HCT116 (cell line): ENCODE measurements at regions not wholly inside any gene's neighbourhood (a gene's known extent, or its start where the extent isn't known, plus 50 kb on each side); places are given as distances from the start of the nearest gene placed in this dataset.

Experiments
- ATAC-seq: fragments of 200-7000 bp; cut with Tn5 transposase; 2 replicates; pipeline ENCODE4 v1.9.1; 2020; ENCODE audit warnings: mild to moderate bottlenecking, moderate library complexity
- BruUV-seq: library from RNA; stranded (reverse); fragments of 400-500 nt; replicated peaks from 2 replicates; lab custom pipeline; 2021; lab: Mats Ljungman, UMichigan
- CTCF ChIA-PET: fragments of 300-600 bp; sonication (Branson Sonifier 250); formaldehyde crosslinking; loops from one replicate; lab custom pipeline; 2021; ENCODE audit warnings: antibody characterized with exemption; lab: Charles Lee
- POLR2A ChIA-PET: fragments of 300-600, 350-600 bp; sonication (Branson Sonifier 250); formaldehyde crosslinking; loops from one replicate; lab custom pipeline; 2021; ENCODE audit warnings: antibody characterized with exemption; lab: Charles Lee
- RAD21 ChIA-PET, 2 experiments: fragments of 300-600 bp; sonication (Branson Sonifier 250); formaldehyde crosslinking; loops; one replicate each; lab custom pipeline; 2023; ENCODE audit warnings: low total read pairs in 2 of 2; ENCODE audit not compliant: uncharacterized antibody in 2 of 2, unreplicated experiment in 2 of 2, low non-redundant PET in 1 of 2; lab: Charles Lee
- DNase-seq: peaks from one replicate; pipeline ENCODE4 v3.0.0-alpha.2; 2010; ENCODE audit warnings: low read depth, low spot score
- H2AFZ ChIP-seq: fragments of 200-600 bp; shearing (Covaris generic), sonication (generic); 2 replicates; pipeline ENCODE4 v1.6.1; 2017; ENCODE audit warnings: low read depth, mixed run types, mixed read lengths, antibody characterized with exemption, low read length; ENCODE audit not compliant: poor library complexity, severe bottlenecking
- H3K27ac ChIP-seq: 2 replicates; pipeline ENCODE4 v1.5.1; 2012; ENCODE audit warnings: low read depth, low read length
- H3K27me3 ChIP-seq: fragments of 200-600 bp; sonication (generic); 2 replicates; pipeline ENCODE4 v1.6.1; 2016; ENCODE audit warnings: mixed run types, low read length, mixed read lengths; ENCODE audit not compliant: insufficient read depth
- H3K36me3 ChIP-seq, 2 experiments: fragments of 200-500 bp in 1 of 2; fragments of 200-600 bp in 1 of 2; sonication (Bioruptor generic) in 1 of 2; sonication (generic) in 1 of 2; 2 replicates each; pipeline versions ENCODE4 v1.5.1 to v1.6.1; 2014 to 2016; ENCODE audit warnings: low read length in 2 of 2, inconsistent platforms in 1 of 2, mixed read lengths in 1 of 2, mixed run types in 1 of 2; ENCODE audit not compliant: insufficient read depth in 2 of 2, control insufficient read depth in 1 of 2
- H3K4me1 ChIP-seq, 2 experiments: fragments of 200-600 bp in 1 of 2; sonication (generic) in 1 of 2; 2 replicates each; pipeline versions ENCODE4 v1.5.1 to v1.6.1; 2012 to 2017; ENCODE audit warnings: low read length in 2 of 2, inconsistent platforms in 1 of 2, mild to moderate bottlenecking in 1 of 2, mixed read lengths in 1 of 2, mixed run types in 1 of 2, moderate library complexity in 1 of 2; ENCODE audit not compliant: insufficient read depth in 2 of 2, control insufficient read depth in 1 of 2
- H3K4me2 ChIP-seq: fragments of 200-600 bp; sonication (generic); 2 replicates; pipeline ENCODE4 v1.6.1; 2017; ENCODE audit warnings: mixed run types, low read length, mixed read lengths
- H3K4me3 ChIP-seq, 2 experiments: fragments of 200-600 bp in 1 of 2; sonication (generic) in 1 of 2; replicated peaks in 1 of 2; 2 replicates each; pipeline ENCODE4 v1.5.1; 2011 to 2016; ENCODE audit warnings: low read length in 2 of 2, control low read depth in 1 of 2, low read depth in 1 of 2, mild to moderate bottlenecking in 1 of 2, mixed read lengths in 1 of 2, mixed run types in 1 of 2
- H3K79me2 ChIP-seq: fragments of 200-600 bp; sonication (generic); 2 replicates; pipeline ENCODE4 v1.6.1; 2017; ENCODE audit warnings: mild to moderate bottlenecking, mixed run types, low read length, moderate library complexity, mixed read lengths; ENCODE audit not compliant: insufficient read depth
- H3K9ac ChIP-seq: fragments of 200-600 bp; sonication (generic); 2 replicates; pipeline ENCODE4 v1.6.1; 2016; ENCODE audit warnings: low read length, mixed read lengths
- H3K9me2 ChIP-seq: fragments of 200-600 bp; sonication (generic), shearing (Covaris generic); 2 replicates; pipeline ENCODE4 v1.6.1; 2017; ENCODE audit warnings: mixed run types, mild to moderate bottlenecking, moderate library complexity; ENCODE audit not compliant: insufficient read depth
- H3K9me3 ChIP-seq, 2 experiments: fragments of 200-500 bp in 1 of 2; fragments of 200-600 bp in 1 of 2; sonication (Bioruptor generic) in 1 of 2; sonication (generic) in 1 of 2; 2 replicates each; pipeline ENCODE4 v1.6.1; 2014 to 2017; ENCODE audit warnings: low read length in 2 of 2, mixed read lengths in 2 of 2, inconsistent platforms in 1 of 2, low read depth in 1 of 2, mild to moderate bottlenecking in 1 of 2, mixed run types in 1 of 2, moderate library complexity in 1 of 2; ENCODE audit not compliant: control insufficient read depth in 1 of 2, insufficient read depth in 1 of 2
- H4K20me1 ChIP-seq: fragments of 200-600 bp; sonication (generic), shearing (Covaris generic); 2 replicates; pipeline ENCODE4 v1.6.1; 2017; ENCODE audit warnings: mixed run types, mild to moderate bottlenecking, moderate library complexity; ENCODE audit not compliant: insufficient read depth
- ATF3 ChIP-seq: IDR thresholded peaks from 2 replicates; pipeline ENCODE4 v1.6.1; 2012
- CBX3 ChIP-seq: IDR thresholded peaks from 2 replicates; pipeline ENCODE4 v1.6.1; 2012; ENCODE audit warnings: low read depth
- CEBPB ChIP-seq: IDR thresholded peaks from 2 replicates; pipeline ENCODE4 v1.6.1; 2012; ENCODE audit warnings: low read depth
- ELF1 ChIP-seq: IDR thresholded peaks from 2 replicates; pipeline ENCODE4 v1.6.1; 2012; ENCODE audit warnings: low read depth, borderline replicate concordance
- EZH2 ChIP-seq: fragments of 200-600 bp; sonication (generic); IDR thresholded peaks from 2 replicates; pipeline ENCODE4 v1.6.1; 2017; ENCODE audit warnings: antibody characterized with exemption, mixed run types
- EZH2phosphoT487 ChIP-seq: fragments of 200-600 bp; IDR thresholded peaks from 2 replicates; pipeline ENCODE4 v1.6.1; 2018; ENCODE audit warnings: antibody characterized with exemption, borderline replicate concordance
- FOSL1 ChIP-seq: IDR thresholded peaks from 2 replicates; pipeline ENCODE4 v1.6.1; 2012; ENCODE audit warnings: low read depth
- JUND ChIP-seq: IDR thresholded peaks from 2 replicates; pipeline ENCODE4 v1.6.1; 2012
- MAX ChIP-seq: IDR thresholded peaks from 2 replicates; pipeline ENCODE4 v1.6.1; 2012
- POLR2A ChIP-seq: IDR thresholded peaks from 2 replicates; pipeline ENCODE4 v1.7.0; 2011; ENCODE audit warnings: borderline replicate concordance; ENCODE audit not compliant: insufficient read depth, insufficient read length; ENCODE audit errors: extremely low read depth
- POLR2AphosphoS5 ChIP-seq: IDR thresholded peaks from 2 replicates; pipeline ENCODE4 v1.6.1; 2011; ENCODE audit warnings: mild to moderate bottlenecking, low read depth, low read length, moderate library complexity
- SIN3A ChIP-seq: IDR thresholded peaks from 2 replicates; pipeline ENCODE4 v1.6.1; 2012; ENCODE audit warnings: low read depth
- SP1 ChIP-seq: IDR thresholded peaks from 2 replicates; pipeline ENCODE4 v1.6.1; 2012; ENCODE audit warnings: low read depth
- SRF ChIP-seq: IDR thresholded peaks from 2 replicates; pipeline ENCODE4 v1.6.1; 2012; ENCODE audit warnings: low read depth
- TCF7L2 ChIP-seq: IDR thresholded peaks from 2 replicates; pipeline ENCODE4 v1.7.0; 2011; ENCODE audit warnings: borderline replicate concordance, inconsistent platforms; ENCODE audit not compliant: insufficient read depth, insufficient read length; ENCODE audit errors: extremely low read depth
- YY1 ChIP-seq: IDR thresholded peaks from 2 replicates; pipeline ENCODE4 v1.6.1; 2011; ENCODE audit warnings: low read length, low read depth, moderate library complexity, mild to moderate bottlenecking; ENCODE audit not compliant: insufficient replicate concordance; ENCODE audit errors: extremely low read depth
- ZBTB33 ChIP-seq: IDR thresholded peaks from 2 replicates; pipeline ENCODE4 v1.6.1; 2011; ENCODE audit warnings: mild to moderate bottlenecking, low read length, moderate library complexity; ENCODE audit not compliant: insufficient replicate concordance; ENCODE audit errors: extremely low read depth
- ZFX ChIP-seq: fragments of 450-650 bp; IDR thresholded peaks from 2 replicates; pipeline ENCODE4 v1.6.1; 2017
- ZNF274 ChIP-seq: fragments of 200-500 bp; sonication (Bioruptor generic); IDR thresholded peaks from 2 replicates; pipeline ENCODE4 v1.6.1; 2014; ENCODE audit warnings: mild to moderate bottlenecking, low read depth, low read length, inconsistent platforms
- intact Hi-C: fragments of 100-400 bp; cut with micrococcal nuclease; formaldehyde crosslinking; loops from 2 replicates; pipeline ENCODE4 v1.10.0; 2022

- no peaks in the 10 kb centered on the region for H3K27me3 ChIP-seq
- no peak for TF ChIP-seq MAX
- TF ChIP-seq ZFX, result no peak
- no peak for TF ChIP-seq POLR2AphosphoS5
- TF ChIP-seq YY1, result no peak
- TF ChIP-seq CEBPB, result no peak
- TF ChIP-seq TCF7L2, result no peak
- TF ChIP-seq FOSL1, result no peak
- TF ChIP-seq JUND, result no peak
- no peak for TF ChIP-seq ELF1
- TF ChIP-seq POLR2A, result no peak
- no peak for TF ChIP-seq EZH2phosphoT487
- TF ChIP-seq SP1, result no peak
- TF ChIP-seq, all 23 proteins: peak for 0
- ChIA-PET POLR2A (no interaction called here), CTCF (interaction anchor here (1.7 kb wide), 1 partner anchor 15 kb away, joined by 4 read pairs; no protein-coding TSS in a partner anchor), RAD21 (no interaction called here)
- no peaks in the 10 kb centered on the region for H4K20me1 ChIP-seq
- BruUV-seq, result no TSS peak
- H3K9me3 ChIP-seq, result no peaks in the 10 kb centered on the region
- H3K9ac ChIP-seq, result no peak overlapping the region
- no peak overlapping the region for H3K4me2 ChIP-seq
- H3K79me2 ChIP-seq, result no peaks in the 10 kb centered on the region
- H2AFZ ChIP-seq, result no peak overlapping the region
- H3K27ac ChIP-seq, result no peak overlapping the region
- H3K36me3 ChIP-seq, result no peaks in the 10 kb centered on the region
- intact Hi-C loops, result no loop called here
- no peaks in the 10 kb centered on the region for H3K4me1 ChIP-seq
- no peak overlapping the region for H3K4me3 ChIP-seq
- no peak for ATAC-seq
- no peaks in the 10 kb centered on the region for H3K9me2 ChIP-seq
- DNase-seq, result no peak
Observed at GRCh38 chr1:96581772-96582171, 139.8 kb upstream of the PTBP2 start.

DNA sequence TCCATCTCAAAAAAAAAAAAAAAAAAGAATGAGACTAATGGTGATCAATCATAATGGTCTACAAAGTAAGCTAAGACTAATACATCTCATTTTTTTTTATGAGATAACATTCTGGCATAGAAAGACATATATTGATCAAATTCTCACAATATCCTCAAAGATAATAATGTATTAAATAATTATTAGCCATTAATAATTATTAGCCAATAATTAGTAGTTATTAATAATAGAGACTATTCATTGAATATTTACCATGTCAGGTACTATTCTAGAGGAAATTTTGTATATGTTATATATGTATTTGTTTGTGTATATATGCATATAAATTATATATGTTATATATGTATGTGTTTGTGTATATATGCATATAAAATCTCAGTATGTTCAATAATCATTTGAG, 137.7 kb upstream of the PTBP2 start:
- Histone ChIP-seq H3K4me3 (no peak overlapping the region), H4K20me1 (no peaks in the 10 kb centered on the region), H3K4me1 (no peaks in the 10 kb centered on the region), H3K9me2 (no peaks in the 10 kb centered on the region), H3K27ac (no peak overlapping the region), H3K9ac (no peak overlapping the region), H2AFZ (no peak overlapping the region), H3K36me3 (no peaks in the 10 kb centered on the region), H3K4me2 (no peak overlapping the region), H3K79me2 (no peaks in the 10 kb centered on the region), H3K27me3 (no peaks in the 10 kb centered on the region), H3K9me3 (no peaks in the 10 kb centered on the region)
- ChIA-PET RAD21 (no interaction called here), CTCF (no interaction called here), POLR2A (no interaction called here)
- intact Hi-C loops, result no loop called here
- no TSS peak for BruUV-seq
- ATAC-seq (no peak), DNase-seq (no peak)
- no peak for TF ChIP-seq EZH2
- TF ChIP-seq FOSL1, result no peak
- no peak for TF ChIP-seq SIN3A
- TF ChIP-seq ATF3, result no peak
- TF ChIP-seq ELF1, result no peak
- no peak for TF ChIP-seq MAX
- TF ChIP-seq SRF, result no peak
- no peak for TF ChIP-seq YY1
- no peak for TF ChIP-seq POLR2AphosphoS5
- TF ChIP-seq EZH2phosphoT487, result no peak
- TF ChIP-seq JUND, result no peak
- TF ChIP-seq ZNF274, result no peak
- no peak for TF ChIP-seq ZBTB33
- no peak for TF ChIP-seq POLR2A
- no peak for TF ChIP-seq CEBPB
- TF ChIP-seq CBX3, result no peak
